Liver (tissue), 8 donors: ENCODE measurements at regions not wholly inside any gene's neighbourhood (a gene's known extent, or its start where the extent isn't known, plus 50 kb on each side); places are given as distances from the start of the nearest gene placed in this dataset.

Experiments used
- DNase-seq: peaks from one replicate; pipeline ENCODE4 v3.0.0-alpha.2; 2017; ENCODE audit warnings: low spot score
- H3K27ac ChIP-seq, 2 donors: one replicate each; pipeline ENCODE4 v1.7.0; 2013; ENCODE audit warnings: inconsistent platforms in 2 of 2, low read length in 2 of 2, control low read depth in 1 of 2, low read depth in 1 of 2, mild to moderate bottlenecking in 1 of 2
- H3K27me3 ChIP-seq, 4 donors: one replicate each; pipeline versions ENCODE4 v1.6.1 to v1.7.0; 2013; ENCODE audit warnings: low read length in 3 of 4, inconsistent platforms in 1 of 4, mild to moderate bottlenecking in 1 of 4, moderate library complexity in 1 of 4; ENCODE audit not compliant: control insufficient read depth in 4 of 4, insufficient read depth in 4 of 4
- H3K36me3 ChIP-seq, 4 donors: one replicate each; pipeline versions ENCODE4 v1.6.1 to v1.7.0; 2013; ENCODE audit warnings: low read length in 3 of 4, mild to moderate bottlenecking in 3 of 4, low read depth in 1 of 4, moderate library complexity in 1 of 4; ENCODE audit not compliant: control insufficient read depth in 4 of 4, insufficient read depth in 3 of 4
- H3K4me1 ChIP-seq, 4 donors: one replicate each; pipeline versions ENCODE4 v1.6.1 to v1.7.0; 2013; ENCODE audit warnings: low read length in 3 of 4, mild to moderate bottlenecking in 3 of 4, moderate library complexity in 1 of 4; ENCODE audit not compliant: control insufficient read depth in 4 of 4, insufficient read depth in 4 of 4
- H3K4me3 ChIP-seq, 3 donors: one replicate each; pipeline versions ENCODE4 v1.6.1 to v1.7.0; 2013; ENCODE audit warnings: low read length in 3 of 3, control low read depth in 1 of 3, low read depth in 1 of 3, mild to moderate bottlenecking in 1 of 3
- H3K9ac ChIP-seq, 2 donors: one replicate each; pipeline ENCODE4 v1.7.0; 2013; ENCODE audit warnings: low read length in 2 of 2, mild to moderate bottlenecking in 2 of 2, moderate library complexity in 2 of 2, control low read depth in 1 of 2, low read depth in 1 of 2
- H3K9me3 ChIP-seq, 4 donors: one replicate each; pipeline versions ENCODE4 v1.6.1 to v1.7.0; 2013; ENCODE audit warnings: low read length in 3 of 4; ENCODE audit not compliant: control insufficient read depth in 4 of 4
- ATF3 ChIP-seq: IDR thresholded peaks from 2 replicates; pipeline ENCODE4 v1.6.1; 2016; ENCODE audit warnings: antibody characterized with exemption
- CTCF ChIP-seq: fragments of 150-350 bp; IDR thresholded peaks from 2 replicates; pipeline ENCODE4 v1.5.1; 2017; ENCODE audit warnings: improper control_type of control experiment, low read depth, low read length; ENCODE audit not compliant: missing input control
- EGR1 ChIP-seq, 2 donors: IDR thresholded peaks; 2 replicates each; pipeline ENCODE4 v1.6.1; 2016 to 2018; ENCODE audit warnings: antibody characterized with exemption in 2 of 2, low read depth in 2 of 2
- FOXA1 ChIP-seq: IDR thresholded peaks from 2 replicates; pipeline ENCODE4 v1.6.1; 2016; ENCODE audit warnings: antibody characterized with exemption
- FOXA2 ChIP-seq: IDR thresholded peaks from 2 replicates; pipeline ENCODE4 v1.6.1; 2016; ENCODE audit warnings: antibody characterized with exemption
- GABPA ChIP-seq, 2 donors: IDR thresholded peaks in 1 of 2; conservative IDR thresholded peaks in 1 of 2; 2 replicates each; pipeline ENCODE4 v1.6.1; 2016; ENCODE audit warnings: antibody characterized with exemption in 2 of 2, mild to moderate bottlenecking in 1 of 2, moderate library complexity in 1 of 2
- HNF4A ChIP-seq, 2 donors: conservative IDR thresholded peaks; 2 replicates each; pipeline ENCODE4 v1.6.1; 2016; ENCODE audit warnings: antibody characterized with exemption in 2 of 2, mild to moderate bottlenecking in 2 of 2
- HNF4G ChIP-seq: IDR thresholded peaks from 2 replicates; pipeline ENCODE4 v1.6.1; 2016; ENCODE audit warnings: antibody characterized with exemption
- JUND ChIP-seq, 2 donors: IDR thresholded peaks; 2 replicates each; pipeline ENCODE4 v1.6.1; 2016; ENCODE audit warnings: antibody characterized with exemption in 2 of 2
- MAX ChIP-seq: IDR thresholded peaks from 2 replicates; pipeline ENCODE4 v1.6.1; 2016; ENCODE audit warnings: antibody characterized with exemption
- NR2F2 ChIP-seq: IDR thresholded peaks from 2 replicates; pipeline ENCODE4 v1.6.1; 2016; ENCODE audit warnings: antibody characterized with exemption
- RAD21 ChIP-seq, 2 donors: IDR thresholded peaks; 2 replicates each; pipeline ENCODE4 v1.6.1; 2016; ENCODE audit warnings: antibody characterized with exemption in 2 of 2, mild to moderate bottlenecking in 2 of 2
- REST ChIP-seq: IDR thresholded peaks from 2 replicates; pipeline ENCODE4 v1.6.1; 2016; ENCODE audit warnings: antibody characterized with exemption, mild to moderate bottlenecking
- RXRA ChIP-seq, 2 donors: IDR thresholded peaks; 2 replicates each; pipeline ENCODE4 v1.6.1; 2017 to 2018; ENCODE audit warnings: antibody characterized with exemption in 2 of 2, mild to moderate bottlenecking in 1 of 2
- SP1 ChIP-seq: IDR thresholded peaks from 2 replicates; pipeline ENCODE4 v1.6.1; 2018; ENCODE audit warnings: antibody characterized with exemption, mild to moderate bottlenecking
- TAF1 ChIP-seq: conservative IDR thresholded peaks from 2 replicates; pipeline ENCODE4 v1.6.1; 2016; ENCODE audit warnings: antibody characterized with exemption, mild to moderate bottlenecking
- YY1 ChIP-seq: IDR thresholded peaks from 2 replicates; pipeline ENCODE4 v1.6.1; 2016; ENCODE audit warnings: antibody characterized with exemption, mild to moderate bottlenecking
- ZBTB33 ChIP-seq: IDR thresholded peaks from 2 replicates; pipeline ENCODE4 v1.6.1; 2016; ENCODE audit warnings: antibody characterized with exemption
- WGBS: extraction: QIAGEN DNeasy Blood & Tissue Kit; methylation state at CpG from one replicate; pipeline ENCODE4 v1.1.7; 2013; 5-methylcytosine and 5-hydroxymethylcytosine counted together
- donor health status: healthy.
- donor health status: healthy.
- donor health status: healthy.
- donor health status: healthy.
- donor health status: healthy.

GRCh38 chr14:53376064-53376463 is 222.9 kb upstream of the DDHD1 start:
- H3K36me3 ChIP-seq: no peaks in the 10 kb centered on the region
- H3K4me3 ChIP-seq: no peak overlapping the region
- DNase-seq: no peak
- no peak overlapping the region for H3K9ac ChIP-seq
- TF ChIP-seq TAF1 (no peak), FOXA1 (no peak), HNF4A (conservative IDR thresholded peaks at IDR 0.05) (no peak), REST (no peak), EGR1 (IDR thresholded peaks at IDR 0.05; ENCODE audit: low read depth in 2 of 2) (no peak), FOXA2 (no peak), RAD21 (IDR thresholded peaks at IDR 0.05) (no peak), HNF4G (no peak), RXRA (IDR thresholded peaks at IDR 0.05) (no peak)
- H3K27me3 ChIP-seq: no peaks in the 10 kb centered on the region
- WGBS: 79% methylated on average over 2 of the region's 2 CpGs
- H3K9me3 ChIP-seq: no peaks in the 10 kb centered on the region
- no peaks in the 10 kb centered on the region for H3K4me1 ChIP-seq
- H3K27ac ChIP-seq: no peak overlapping the region

GRCh38 chr14:53375599-53375998 is 222.5 kb upstream of the DDHD1 start:
- 87% methylated on average over 3 of the region's 3 CpGs for WGBS
- no peak for DNase-seq
- H3K4me1 ChIP-seq: no peaks in the 10 kb centered on the region
- no peak overlapping the region for H3K9ac ChIP-seq
- no peaks in the 10 kb centered on the region for H3K36me3 ChIP-seq
- TF ChIP-seq CTCF: no peak
- no peak for TF ChIP-seq TAF1
- TF ChIP-seq HNF4A (conservative IDR thresholded peaks at IDR 0.05): no peak
- TF ChIP-seq JUND (IDR thresholded peaks at IDR 0.05): no peak
- no peak for TF ChIP-seq FOXA1
- TF ChIP-seq NR2F2: no peak
- no peak for TF ChIP-seq SP1
- no peak for TF ChIP-seq RXRA (IDR thresholded peaks at IDR 0.05)
- no peak for TF ChIP-seq FOXA2
- no peak for TF ChIP-seq EGR1 (IDR thresholded peaks at IDR 0.05; ENCODE audit: low read depth in 2 of 2)
- TF ChIP-seq REST: no peak
- no peak for TF ChIP-seq ZBTB33
- TF ChIP-seq HNF4G: no peak
- no peak for TF ChIP-seq RAD21 (IDR thresholded peaks at IDR 0.05)
- no peak for TF ChIP-seq MAX
- TF ChIP-seq GABPA (IDR thresholded peaks at IDR 0.05 in 1 of 2, conservative IDR thresholded peaks at IDR 0.05 in 1 of 2): no peak
- no peak for TF ChIP-seq YY1
- TF ChIP-seq ATF3: no peak
- no peak overlapping the region for H3K4me3 ChIP-seq
- no peak overlapping the region for H3K27ac ChIP-seq
- H3K27me3 ChIP-seq: no peaks in the 10 kb centered on the region
- no peaks in the 10 kb centered on the region for H3K9me3 ChIP-seq
